Esophagus muscularis mucosa (tissue), 4 donors: ENCODE measurements at regions not wholly inside any gene's neighbourhood (a gene's known extent, or its start where the extent isn't known, plus 50 kb on each side); places are given as distances from the start of the nearest gene placed in this dataset.

Experiments
- DNase-seq: peaks from one replicate; pipeline ENCODE4 v3.0.0-alpha.2; 2017; ENCODE audit errors: extremely low spot score
- H3K27ac ChIP-seq, 4 donors: fragments of 200-600 bp; sonication (generic); replicated peaks in 1 of 4; 1 replicate in 3 of 4; 2 replicates in 1 of 4; pipeline ENCODE4 v1.5.1; 2016 to 2019; ENCODE audit warnings: mild to moderate bottlenecking in 1 of 4
- H3K27me3 ChIP-seq, 4 donors: fragments of 200-600 bp; sonication (generic); one replicate each; pipeline versions ENCODE4 v1.5.1 to v1.6.0; 2016 to 2019
- H3K36me3 ChIP-seq, 4 donors: fragments of 200-600 bp; sonication (generic); one replicate each; pipeline ENCODE4 v1.5.1; 2016 to 2019
- H3K4me1 ChIP-seq, 4 donors: fragments of 200-600 bp; sonication (generic); one replicate each; pipeline ENCODE4 v1.5.1; 2016 to 2019
- H3K4me3 ChIP-seq, 4 donors: fragments of 200-600 bp; sonication (generic); 1 replicate in 2 of 4; 2 replicates in 2 of 4; pipeline ENCODE4 v1.5.1; 2016 to 2019; ENCODE audit warnings: mild to moderate bottlenecking in 4 of 4, moderate library complexity in 1 of 4
- H3K9me3 ChIP-seq, 4 donors: fragments of 200-600 bp; sonication (generic); 1 replicate in 3 of 4; 2 replicates in 1 of 4; pipeline ENCODE4 v1.5.1; 2016 to 2019
- EP300 ChIP-seq: sonication (generic); formaldehyde crosslinking; IDR thresholded peaks from one replicate; pipeline ENCODE4 v1.6.1; 2017; ENCODE audit warnings: antibody characterized with exemption
- POLR2A ChIP-seq: fragments of 450-650 bp; IDR thresholded peaks from one replicate; pipeline ENCODE4 v1.6.1; 2017; ENCODE audit warnings: antibody characterized with exemption, moderate library complexity, mild to moderate bottlenecking, low read depth
- POLR2AphosphoS5 ChIP-seq, 2 donors: sonication (generic); formaldehyde crosslinking; IDR thresholded peaks; one replicate each; pipeline ENCODE4 v1.6.1; 2017; ENCODE audit warnings: antibody characterized with exemption in 2 of 2
- WGBS: methylation state at CpG from one replicate; pipeline ENCODE4 v1.1.5; 2018; 5-methylcytosine and 5-hydroxymethylcytosine counted together
- intact Hi-C: fragments of 100-400 bp; cut with DNase I; formaldehyde crosslinking; loops from one replicate; pipeline ENCODE4 v1.15.1; 2023
- TF ChIP-seq, protein P1 (sequence below), 3 experiments: fragments of 200-600 bp in 2 of 3; fragments of 450-650 bp in 1 of 3; sonication (generic) in 2 of 3; IDR thresholded peaks; one replicate each; pipeline ENCODE4 v1.5.1; 2017 to 2019; ENCODE audit warnings: antibody characterized with exemption in 3 of 3, mild to moderate bottlenecking in 2 of 3, moderate library complexity in 1 of 3

DNA sequence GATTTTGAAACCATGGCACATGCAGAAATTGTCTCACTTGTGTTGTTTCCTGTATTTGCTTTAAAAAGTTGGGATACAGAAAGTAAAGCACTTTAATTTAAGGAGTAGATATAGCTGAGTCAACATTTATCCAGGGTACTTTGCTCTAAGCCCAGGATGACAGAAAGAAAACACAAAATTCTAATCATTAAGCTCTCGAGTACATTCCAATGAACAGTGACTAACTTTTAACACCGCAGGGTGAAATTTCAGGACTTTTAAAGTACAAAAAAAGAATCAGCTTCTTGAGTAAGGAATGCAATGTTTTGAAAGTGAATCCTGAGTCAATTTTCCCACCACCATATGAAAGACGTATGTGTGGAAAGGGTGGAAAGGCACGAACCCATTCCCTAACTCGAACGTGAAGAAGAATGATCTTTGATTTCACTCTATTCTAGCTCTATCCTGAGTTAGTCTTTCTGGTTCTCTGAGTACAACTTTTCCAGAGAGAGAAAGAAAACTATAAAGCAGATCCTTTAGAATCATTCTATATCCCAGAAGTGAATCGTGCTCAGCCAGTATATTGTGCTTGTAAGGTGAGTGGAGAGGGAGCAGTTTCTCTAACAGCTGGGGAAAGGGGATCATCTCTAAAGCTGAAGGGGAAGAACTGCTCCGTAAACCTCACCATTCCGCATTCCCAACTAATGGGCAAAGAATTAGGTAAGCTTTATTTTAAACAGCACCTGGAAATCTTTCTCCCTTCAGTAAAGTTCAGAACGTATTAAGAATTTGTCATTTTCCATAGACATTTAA, 779.0 kb upstream of the FLRT2 start:
- Histone ChIP-seq H3K4me3 (no peak overlapping the region), H3K36me3 (no peaks in the 10 kb centered on the region), H3K4me1 (no peaks in the 10 kb centered on the region), H3K9me3 (peaks cover 0 to 5% (median 0%) of the 10 kb centered on the region in 4 donors), H3K27ac (no peak overlapping the region), H3K27me3 (no peaks in the 10 kb centered on the region)
- TF ChIP-seq POLR2A (no peak), POLR2AphosphoS5 (IDR thresholded peaks at IDR 0.05) (no peak), EP300 (no peak)
- TF ChIP-seq, protein P1, sequence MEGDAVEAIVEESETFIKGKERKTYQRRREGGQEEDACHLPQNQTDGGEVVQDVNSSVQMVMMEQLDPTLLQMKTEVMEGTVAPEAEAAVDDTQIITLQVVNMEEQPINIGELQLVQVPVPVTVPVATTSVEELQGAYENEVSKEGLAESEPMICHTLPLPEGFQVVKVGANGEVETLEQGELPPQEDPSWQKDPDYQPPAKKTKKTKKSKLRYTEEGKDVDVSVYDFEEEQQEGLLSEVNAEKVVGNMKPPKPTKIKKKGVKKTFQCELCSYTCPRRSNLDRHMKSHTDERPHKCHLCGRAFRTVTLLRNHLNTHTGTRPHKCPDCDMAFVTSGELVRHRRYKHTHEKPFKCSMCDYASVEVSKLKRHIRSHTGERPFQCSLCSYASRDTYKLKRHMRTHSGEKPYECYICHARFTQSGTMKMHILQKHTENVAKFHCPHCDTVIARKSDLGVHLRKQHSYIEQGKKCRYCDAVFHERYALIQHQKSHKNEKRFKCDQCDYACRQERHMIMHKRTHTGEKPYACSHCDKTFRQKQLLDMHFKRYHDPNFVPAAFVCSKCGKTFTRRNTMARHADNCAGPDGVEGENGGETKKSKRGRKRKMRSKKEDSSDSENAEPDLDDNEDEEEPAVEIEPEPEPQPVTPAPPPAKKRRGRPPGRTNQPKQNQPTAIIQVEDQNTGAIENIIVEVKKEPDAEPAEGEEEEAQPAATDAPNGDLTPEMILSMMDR (IDR thresholded peaks at IDR 0.05): no peak
- DNase-seq: no peak
- WGBS: 64% methylated on average over 10 of the region's 10 CpGs
- intact Hi-C loops: no loop called here

DNA sequence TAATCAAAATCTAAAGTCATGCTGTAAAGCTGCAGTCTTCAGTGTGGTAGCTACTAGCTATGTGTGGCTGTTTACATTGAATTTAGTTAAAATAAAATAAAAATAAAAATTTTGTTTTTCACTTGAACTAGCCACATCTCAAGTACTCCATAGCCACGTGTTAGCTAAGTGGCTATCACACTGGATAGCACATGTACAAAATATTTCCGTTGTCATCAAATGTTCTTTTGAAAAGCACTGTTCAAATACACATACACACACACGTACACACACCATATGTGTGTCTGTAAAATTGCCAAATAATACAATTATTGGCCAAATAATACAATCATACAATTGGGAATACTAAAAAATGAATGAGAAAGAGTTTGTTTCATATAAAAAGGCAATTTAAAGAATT, 778.2 kb upstream of the FLRT2 start:
- Histone ChIP-seq H3K27me3 (no peaks in the 10 kb centered on the region), H3K9me3 (peaks cover 0 to 5% (median 0%) of the 10 kb centered on the region in 4 donors), H3K4me3 (no peak overlapping the region), H3K36me3 (no peaks in the 10 kb centered on the region), H3K27ac (no peak overlapping the region), H3K4me1 (no peaks in the 10 kb centered on the region)
- DNase-seq: no peak
- TF ChIP-seq POLR2AphosphoS5 (IDR thresholded peaks at IDR 0.05): no peak
- no peak for TF ChIP-seq EP300
- TF ChIP-seq POLR2A: no peak
- TF ChIP-seq, protein P1 (IDR thresholded peaks at IDR 0.05): no peak
- 68% methylated on average over 3 of the region's 3 CpGs for WGBS
- intact Hi-C loops: no loop called here

DNA sequence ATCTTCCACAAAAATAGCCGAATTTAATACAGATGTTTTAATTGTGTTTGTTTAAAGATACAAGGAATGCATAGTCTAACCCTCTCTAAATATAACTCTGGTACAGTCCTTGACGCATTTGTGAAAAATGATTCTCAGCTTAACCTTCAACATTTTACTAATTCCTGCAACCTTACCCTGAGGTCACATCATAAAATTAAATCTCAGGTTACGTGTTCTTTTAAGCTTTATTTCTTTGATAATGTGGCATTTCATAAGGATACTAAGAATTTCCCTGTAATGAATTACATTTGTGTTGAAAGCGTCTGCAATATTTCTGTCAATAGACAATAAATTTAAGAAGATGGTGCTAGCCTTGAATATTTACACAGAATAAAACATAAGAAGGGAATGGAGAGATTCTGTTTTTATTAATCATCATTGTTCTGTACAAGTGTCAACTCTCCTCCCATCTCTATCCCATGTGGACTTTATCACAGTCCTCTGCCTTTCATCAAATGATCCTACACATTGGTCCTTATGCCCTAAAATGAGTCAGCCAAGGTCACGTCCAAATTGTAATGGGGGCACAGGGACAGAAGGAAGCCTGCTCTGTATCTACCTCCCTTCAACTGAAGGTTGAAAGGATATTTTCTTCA, 769.3 kb upstream of the FLRT2 start:
- H3K4me3 ChIP-seq: no peak overlapping the region
- H3K36me3 ChIP-seq: no peaks in the 10 kb centered on the region
- no peaks in the 10 kb centered on the region for H3K4me1 ChIP-seq
- H3K27me3 ChIP-seq: no peaks in the 10 kb centered on the region
- no peak for DNase-seq
- WGBS: 62% methylated on average over 5 of the region's 5 CpGs
- TF ChIP-seq, protein P1 (IDR thresholded peaks at IDR 0.05): no peak
- TF ChIP-seq POLR2AphosphoS5 (IDR thresholded peaks at IDR 0.05) (no peak), POLR2A (no peak), EP300 (no peak)
- H3K9me3 ChIP-seq: peaks cover 0 to 16% (median 4%) of the 10 kb centered on the region in 4 donors
- intact Hi-C loops: no loop called here
- no peak overlapping the region for H3K27ac ChIP-seq

DNA sequence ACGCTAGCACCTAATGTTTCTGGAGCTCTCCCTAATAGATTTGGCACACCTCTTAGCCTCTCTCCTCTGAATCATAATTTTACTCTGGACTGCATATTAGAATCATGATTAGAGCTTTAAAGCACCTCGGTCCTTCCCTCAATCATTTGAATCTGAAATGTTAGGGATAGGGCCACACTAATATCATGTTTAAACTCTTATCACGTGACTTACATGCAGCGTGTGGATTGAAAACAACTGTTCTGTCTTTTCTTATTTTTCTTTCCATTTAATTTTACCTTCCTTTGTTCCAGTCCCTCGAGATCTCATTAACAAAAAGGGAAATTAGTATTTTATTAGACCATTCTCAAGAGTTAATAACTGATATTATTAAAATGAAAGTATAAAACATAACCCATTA, 762.5 kb upstream of the FLRT2 start:
- intact Hi-C loops: no loop called here
- Histone ChIP-seq H3K4me1 (no peaks in the 10 kb centered on the region), H3K27me3 (no peaks in the 10 kb centered on the region), H3K9me3 (peaks cover 0 to 19% (median 4%) of the 10 kb centered on the region in 4 donors), H3K4me3 (no peak overlapping the region), H3K36me3 (no peaks in the 10 kb centered on the region), H3K27ac (no peak overlapping the region)
- TF ChIP-seq POLR2AphosphoS5 (IDR thresholded peaks at IDR 0.05): no peak
- TF ChIP-seq, protein P1 (IDR thresholded peaks at IDR 0.05): no peak
- no peak for TF ChIP-seq EP300
- no peak for TF ChIP-seq POLR2A
- no peak for DNase-seq
- 88% methylated on average over 5 of the region's 5 CpGs for WGBS
